Large intestine (tissue), 3 donors: ENCODE measurements at regions not wholly inside any gene's neighbourhood (a gene's known extent, or its start where the extent isn't known, plus 50 kb on each side); places are given as distances from the start of the nearest gene placed in this dataset.

ENCODE experiments used
- DNase-seq, 2 donors: peaks; one replicate each; pipeline versions ENCODE4 v3.0.0 to v3.0.0-alpha.2; 2013
- H3K27ac ChIP-seq: one replicate; pipeline ENCODE4 v1.5.1; 2013; ENCODE audit warnings: low read length
- H3K27me3 ChIP-seq: 2 replicates; pipeline ENCODE4 v1.6.1; 2013; ENCODE audit warnings: low read length; ENCODE audit not compliant: control insufficient read depth, insufficient read depth
- H3K36me3 ChIP-seq: 2 replicates; pipeline ENCODE4 v1.6.1; 2013; ENCODE audit warnings: low read length; ENCODE audit not compliant: control insufficient read depth, insufficient read depth
- H3K4me1 ChIP-seq: one replicate; pipeline ENCODE4 v1.6.1; 2013; ENCODE audit warnings: low read length; ENCODE audit not compliant: control insufficient read depth, insufficient read depth
- H3K4me3 ChIP-seq: one replicate; pipeline ENCODE4 v1.5.1; 2013; ENCODE audit warnings: low read length
- H3K9me3 ChIP-seq: one replicate; pipeline ENCODE4 v1.6.1; 2013; ENCODE audit warnings: mild to moderate bottlenecking, low read depth, low read length, moderate library complexity; ENCODE audit not compliant: control insufficient read depth
- WGBS: methylation state at CpG from one replicate; pipeline ENCODE4 v1.1.5; 2013; ENCODE audit warnings: low lambda C conversion rate; ENCODE audit not compliant: insufficient coverage; 5-methylcytosine and 5-hydroxymethylcytosine counted together

GRCh38 chr4:175198056-175198455 lies 279.9 kb downstream of the ADAM29 start:
- no peaks in the 10 kb centered on the region for H3K27me3 ChIP-seq
- H3K27ac ChIP-seq = no peak overlapping the region
- no CpG with 5 or more reads among the region's 1 CpG for WGBS
- no peak overlapping the region for H3K4me3 ChIP-seq
- H3K36me3 ChIP-seq = no peaks in the 10 kb centered on the region
- no peaks in the 10 kb centered on the region for H3K9me3 ChIP-seq
- DNase-seq = no peak
- no peaks in the 10 kb centered on the region for H3K4me1 ChIP-seq

DNA sequence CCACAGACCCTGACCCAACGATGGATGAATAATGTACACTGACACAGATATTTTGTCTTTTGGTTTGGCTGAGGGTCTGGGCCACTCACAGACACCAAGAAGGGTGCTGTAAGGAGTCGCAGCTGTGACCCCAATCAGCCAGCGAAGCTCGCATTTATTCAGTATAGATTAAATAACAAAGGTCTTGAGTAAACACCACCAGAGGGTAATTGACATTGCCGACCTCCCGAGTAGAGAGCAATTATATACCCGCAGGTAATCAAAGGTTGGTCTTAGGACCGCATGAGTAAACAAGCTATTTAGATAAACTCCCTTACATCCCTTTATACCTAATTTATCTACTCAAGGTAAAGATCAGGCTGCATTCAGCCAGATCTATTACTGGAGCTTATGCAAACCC lies 297.1 kb downstream of the ADAM29 start:
- Histone ChIP-seq H3K27ac (no peak overlapping the region), H3K36me3 (no peaks in the 10 kb centered on the region), H3K4me3 (no peak overlapping the region), H3K27me3 (no peaks in the 10 kb centered on the region), H3K9me3 (peaks cover 3% of the 10 kb centered on the region), H3K4me1 (no peaks in the 10 kb centered on the region)
- WGBS = no CpG with 5 or more reads among the region's 8 CpGs
- no peak for DNase-seq

DNA sequence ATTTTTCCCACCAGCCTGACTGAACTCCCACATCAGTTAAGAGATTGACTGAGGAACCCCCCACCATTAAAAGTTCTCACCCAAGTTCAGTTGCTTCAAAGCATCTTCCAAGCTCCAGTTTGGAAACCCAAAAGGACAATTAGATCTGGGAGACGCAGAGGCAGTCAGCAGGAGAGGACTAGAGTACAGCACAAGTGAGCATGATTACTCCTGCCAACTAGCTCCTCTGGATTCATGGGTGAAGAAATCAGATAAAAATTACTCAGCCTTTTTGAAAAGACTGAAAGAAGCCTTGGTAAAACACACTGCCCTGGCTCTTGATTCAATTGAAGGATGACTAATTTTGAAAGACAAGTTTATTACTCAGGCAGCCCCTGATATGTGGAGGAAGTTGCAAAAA lies 297.5 kb downstream of the ADAM29 start:
- WGBS = no CpG with 5 or more reads among the region's 1 CpG

GRCh38 chr4:175229154-175229553 lies 311.0 kb downstream of the ADAM29 start:
- no peak overlapping the region for H3K27ac ChIP-seq
- H3K36me3 ChIP-seq = no peaks in the 10 kb centered on the region
- no peak overlapping the region for H3K4me3 ChIP-seq
- H3K4me1 ChIP-seq = no peaks in the 10 kb centered on the region
- DNase-seq = no peak
- WGBS = 75% methylated on average over 1 of the region's 1 CpG
- no peaks in the 10 kb centered on the region for H3K27me3 ChIP-seq
- no peaks in the 10 kb centered on the region for H3K9me3 ChIP-seq

More for the DNA sequence above, 297.5 kb downstream of the ADAM29 start:
- Histone ChIP-seq H3K27me3 (no peaks in the 10 kb centered on the region), H3K36me3 (no peaks in the 10 kb centered on the region), H3K9me3 (peaks cover 3% of the 10 kb centered on the region), H3K4me1 (no peaks in the 10 kb centered on the region), H3K27ac (no peak overlapping the region), H3K4me3 (no peak overlapping the region)
- DNase-seq = no peak

DNA sequence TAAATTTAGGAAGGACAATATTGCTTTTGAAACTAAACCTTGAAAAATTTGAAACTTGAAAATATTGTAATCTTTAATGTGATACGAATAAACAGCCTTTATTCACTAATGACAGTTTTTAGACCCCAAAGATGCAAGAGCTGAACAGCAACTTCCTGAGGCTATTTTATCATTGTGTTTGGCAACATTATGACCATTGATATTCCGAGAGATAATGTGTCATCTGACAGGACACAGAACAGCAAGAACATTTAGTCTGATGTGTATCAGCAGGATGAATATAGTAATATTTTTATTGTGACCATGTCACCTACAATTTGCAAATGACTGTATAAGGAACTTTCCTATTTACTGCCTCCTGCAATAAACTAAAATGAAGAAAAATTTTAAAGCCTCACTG lies 316.0 kb downstream of the ADAM29 start:
- WGBS = 100% methylated on average over 1 of the region's 2 CpGs
- no peak overlapping the region for H3K27ac ChIP-seq
- DNase-seq = no peak
- no peaks in the 10 kb centered on the region for H3K9me3 ChIP-seq
- H3K27me3 ChIP-seq = no peaks in the 10 kb centered on the region
- no peaks in the 10 kb centered on the region for H3K4me1 ChIP-seq
- no peaks in the 10 kb centered on the region for H3K36me3 ChIP-seq
- no peak overlapping the region for H3K4me3 ChIP-seq

- Histone ChIP-seq H3K27me3 (no peaks in the 10 kb centered on the region), H3K9me3 (no peaks in the 10 kb centered on the region), H3K4me3 (no peak overlapping the region), H3K36me3 (no peaks in the 10 kb centered on the region), H3K4me1 (no peaks in the 10 kb centered on the region), H3K27ac (no peak overlapping the region)
- WGBS = 29% methylated on average over 1 of the region's 2 CpGs
- no peak for DNase-seq
Observed at GRCh38 chr4:175238827-175239517, 320.8 kb downstream of the ADAM29 start.

DNA sequence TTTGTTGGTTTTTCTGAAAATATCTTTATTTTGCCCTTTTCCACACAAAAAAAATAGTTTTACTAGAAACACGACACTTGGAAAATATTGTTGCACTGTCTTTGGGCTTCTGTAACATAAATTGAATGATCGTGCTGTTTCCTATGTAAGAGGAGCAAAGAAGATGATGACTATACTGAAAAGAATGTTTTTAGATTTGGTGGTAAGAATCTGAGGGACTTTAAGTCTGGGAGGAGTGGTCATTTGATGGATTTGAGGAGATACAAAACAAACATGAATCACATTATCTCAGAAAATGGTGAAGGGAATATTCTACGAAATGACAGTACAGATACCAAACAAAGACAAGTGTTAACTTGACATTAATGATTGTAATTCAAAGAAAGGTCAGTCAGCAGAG lies 328.8 kb downstream of the ADAM29 start:
- DNase-seq = no peak
- 80% methylated on average over 1 of the region's 3 CpGs for WGBS
- Histone ChIP-seq H3K4me1 (no peaks in the 10 kb centered on the region), H3K9me3 (no peaks in the 10 kb centered on the region), H3K27me3 (no peaks in the 10 kb centered on the region), H3K4me3 (no peak overlapping the region), H3K36me3 (no peaks in the 10 kb centered on the region), H3K27ac (no peak overlapping the region)

DNA sequence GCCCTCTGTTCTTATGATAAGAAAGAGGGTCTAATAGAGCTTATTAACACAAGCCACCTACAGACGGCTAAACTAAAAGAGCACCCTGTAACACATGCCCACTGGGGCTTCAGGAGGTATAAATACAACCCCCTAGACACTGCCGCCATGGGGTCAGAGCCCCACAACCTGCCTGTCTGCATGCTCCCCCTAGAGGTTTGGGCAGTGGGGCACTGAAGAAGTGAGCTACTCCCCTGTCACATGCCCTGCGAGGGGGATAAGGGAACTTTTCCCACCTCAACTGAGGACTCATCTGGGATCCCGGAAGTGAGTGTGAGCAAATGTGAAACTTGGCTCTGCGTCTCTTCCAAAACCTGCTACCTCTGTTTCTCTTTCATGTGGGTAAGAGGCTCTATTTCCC lies 334.5 kb downstream of the ADAM29 start:
- Histone ChIP-seq H3K27ac (no peak overlapping the region), H3K36me3 (no peaks in the 10 kb centered on the region), H3K4me1 (no peaks in the 10 kb centered on the region), H3K9me3 (no peaks in the 10 kb centered on the region), H3K4me3 (no peak overlapping the region), H3K27me3 (no peaks in the 10 kb centered on the region)
- WGBS = no CpG with 5 or more reads among the region's 5 CpGs
- no peak for DNase-seq

GRCh38 chr4:175253184-175253902 lies 335.2 kb downstream of the ADAM29 start:
- no CpG with 5 or more reads among the region's 8 CpGs for WGBS
- no peak overlapping the region for H3K4me3 ChIP-seq
- no peaks in the 10 kb centered on the region for H3K36me3 ChIP-seq
- no peak overlapping the region for H3K27ac ChIP-seq
- H3K27me3 ChIP-seq = no peaks in the 10 kb centered on the region
- DNase-seq = no peak
- H3K9me3 ChIP-seq = no peaks in the 10 kb centered on the region
- no peaks in the 10 kb centered on the region for H3K4me1 ChIP-seq

GRCh38 chr4:175263537-175263936 lies 345.4 kb downstream of the ADAM29 start:
- Histone ChIP-seq H3K27ac (no peak overlapping the region), H3K9me3 (no peaks in the 10 kb centered on the region), H3K36me3 (no peaks in the 10 kb centered on the region), H3K4me3 (no peak overlapping the region), H3K27me3 (no peaks in the 10 kb centered on the region), H3K4me1 (no peaks in the 10 kb centered on the region)
- no peak for DNase-seq
- no CpG with 5 or more reads among the region's 1 CpG for WGBS
